Right atrium auricular region (tissue), 2 donors: ENCODE measurements at regions not wholly inside any gene's neighbourhood (a gene's known extent, or its start where the extent isn't known, plus 50 kb on each side); places are given as distances from the start of the nearest gene placed in this dataset.

Experiments
- DNase-seq: peaks from one replicate; pipeline ENCODE4 v3.0.0-alpha.2; 2019; ENCODE audit warnings: low spot score
- H3K27ac ChIP-seq, 2 donors: fragments of 200-600 bp; sonication (generic); 1 replicate in 1 of 2; 2 replicates in 1 of 2; pipeline ENCODE4 v1.5.1; 2016 to 2019
- H3K27me3 ChIP-seq, 2 donors: fragments of 200-600 bp; sonication (generic); one replicate each; pipeline versions ENCODE4 v1.5.1 to v1.6.0; 2017 to 2019
- H3K36me3 ChIP-seq: fragments of 200-600 bp; sonication (generic); one replicate; pipeline ENCODE4 v1.5.1; 2016
- H3K4me1 ChIP-seq, 2 donors: fragments of 200-600 bp; sonication (generic); one replicate each; pipeline versions ENCODE4 v1.5.1 to v1.6.0; 2017 to 2019
- H3K4me3 ChIP-seq, 2 donors: fragments of 200-600 bp; sonication (generic); 1 replicate in 1 of 2; 2 replicates in 1 of 2; pipeline ENCODE4 v1.5.1; 2017 to 2019; ENCODE audit warnings: mild to moderate bottlenecking in 1 of 2, moderate library complexity in 1 of 2
- H3K9me3 ChIP-seq, 2 donors: fragments of 200-600 bp; sonication (generic); one replicate each; pipeline ENCODE4 v1.5.1; 2019
- CTCF ChIP-seq, 2 donors: fragments of 200-600 bp; sonication (generic); IDR thresholded peaks; one replicate each; pipeline ENCODE4 v1.5.1; 2019; ENCODE audit warnings: antibody characterized with exemption in 2 of 2

- Histone ChIP-seq H3K9me3 (no peaks in the 10 kb centered on the region), H3K27ac (peak overlapping the region in 1 of 2 donors; percentile 70), H3K4me3 (no peak overlapping the region), H3K27me3 (no peaks in the 10 kb centered on the region), H3K4me1 (peaks cover 0 to 23% of the 10 kb centered on the region in 2 donors), H3K36me3 (no peaks in the 10 kb centered on the region)
- peak; percentile 89 for DNase-seq
- TF ChIP-seq CTCF (IDR thresholded peaks at IDR 0.05), result peak; percentile 90
These were observed 174.7 kb downstream of the HERPUD2 start for GRCh38 chr7:35519971-35520809.

GRCh38 chr7:35518767-35519166 is 176.2 kb downstream of the HERPUD2 start:
- Histone ChIP-seq H3K27me3 (no peaks in the 10 kb centered on the region), H3K36me3 (no peaks in the 10 kb centered on the region), H3K4me3 (no peak overlapping the region), H3K9me3 (no peaks in the 10 kb centered on the region), H3K4me1 (peaks cover 0 to 23% of the 10 kb centered on the region in 2 donors), H3K27ac (peak overlapping the region in 1 of 2 donors; percentile 70)
- DNase-seq, result no peak
- TF ChIP-seq CTCF (IDR thresholded peaks at IDR 0.05), result no peak

GRCh38 chr7:35516498-35516897 is 178.4 kb downstream of the HERPUD2 start:
- Histone ChIP-seq H3K4me3 (no peak overlapping the region), H3K4me1 (peaks cover 0 to 30% of the 10 kb centered on the region in 2 donors), H3K36me3 (no peaks in the 10 kb centered on the region), H3K27me3 (no peaks in the 10 kb centered on the region), H3K9me3 (no peaks in the 10 kb centered on the region), H3K27ac (no peak overlapping the region)
- DNase-seq, result no peak
- TF ChIP-seq CTCF (IDR thresholded peaks at IDR 0.05), result no peak

GRCh38 chr7:35513828-35514227 is 181.1 kb downstream of the HERPUD2 start:
- no peaks in the 10 kb centered on the region for H3K27me3 ChIP-seq
- no peak overlapping the region for H3K4me3 ChIP-seq
- H3K4me1 ChIP-seq, result peaks cover 0 to 17% of the 10 kb centered on the region in 2 donors
- no peaks in the 10 kb centered on the region for H3K36me3 ChIP-seq
- DNase-seq, result no peak
- no peaks in the 10 kb centered on the region for H3K9me3 ChIP-seq
- H3K27ac ChIP-seq, result no peak overlapping the region
- no peak for TF ChIP-seq CTCF (IDR thresholded peaks at IDR 0.05)

GRCh38 chr7:35513195-35513594 is 181.7 kb downstream of the HERPUD2 start:
- no peak for TF ChIP-seq CTCF (IDR thresholded peaks at IDR 0.05)
- Histone ChIP-seq H3K9me3 (no peaks in the 10 kb centered on the region), H3K4me3 (no peak overlapping the region), H3K36me3 (no peaks in the 10 kb centered on the region), H3K27me3 (no peaks in the 10 kb centered on the region), H3K27ac (no peak overlapping the region), H3K4me1 (peaks cover 0 to 11% of the 10 kb centered on the region in 2 donors)
- DNase-seq, result no peak
